ENCODE measurements at regions not wholly inside any gene's neighbourhood (a gene's known extent, or its start where the extent isn't known, plus 50 kb on each side); places are given as distances from the start of the nearest gene placed in this dataset.

DNA sequence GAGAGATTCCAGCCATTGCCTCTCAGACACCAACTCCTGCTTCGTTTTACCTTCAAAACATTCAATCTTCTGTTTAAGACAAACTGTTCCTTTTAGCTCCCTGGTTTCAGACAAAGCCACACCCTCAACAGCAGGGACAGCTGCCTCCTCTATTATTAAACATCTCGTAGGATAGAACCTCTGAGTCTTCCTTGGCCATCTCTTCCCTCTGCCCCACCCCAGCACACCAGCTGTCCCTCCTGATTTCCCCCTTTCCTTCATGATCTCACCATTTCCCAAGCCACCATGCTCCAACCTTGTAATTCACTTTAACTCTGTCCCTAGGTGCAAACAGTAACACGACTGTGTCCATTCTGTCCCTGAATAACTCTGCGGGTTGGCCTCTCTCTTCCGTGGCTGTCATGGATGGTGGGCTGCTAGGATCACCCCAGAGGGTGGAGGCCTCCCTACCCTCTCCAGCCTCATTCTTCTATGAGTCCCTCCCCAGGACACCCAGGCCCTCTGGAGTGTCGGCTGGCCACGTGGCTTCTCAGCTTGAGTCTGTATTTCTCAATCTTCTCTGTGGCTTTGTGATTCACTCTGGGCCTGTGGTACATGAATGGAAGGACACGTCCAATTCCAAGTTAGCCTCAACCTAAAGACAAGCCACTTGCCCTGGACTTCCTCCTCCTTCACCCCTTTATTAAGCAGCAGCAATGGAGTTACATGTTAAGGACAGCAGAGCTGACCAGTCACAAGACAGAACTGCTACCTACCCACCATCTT lies 349.9 kb downstream of the FBXW7 start:
- TF ChIP-seq, protein P1, sequence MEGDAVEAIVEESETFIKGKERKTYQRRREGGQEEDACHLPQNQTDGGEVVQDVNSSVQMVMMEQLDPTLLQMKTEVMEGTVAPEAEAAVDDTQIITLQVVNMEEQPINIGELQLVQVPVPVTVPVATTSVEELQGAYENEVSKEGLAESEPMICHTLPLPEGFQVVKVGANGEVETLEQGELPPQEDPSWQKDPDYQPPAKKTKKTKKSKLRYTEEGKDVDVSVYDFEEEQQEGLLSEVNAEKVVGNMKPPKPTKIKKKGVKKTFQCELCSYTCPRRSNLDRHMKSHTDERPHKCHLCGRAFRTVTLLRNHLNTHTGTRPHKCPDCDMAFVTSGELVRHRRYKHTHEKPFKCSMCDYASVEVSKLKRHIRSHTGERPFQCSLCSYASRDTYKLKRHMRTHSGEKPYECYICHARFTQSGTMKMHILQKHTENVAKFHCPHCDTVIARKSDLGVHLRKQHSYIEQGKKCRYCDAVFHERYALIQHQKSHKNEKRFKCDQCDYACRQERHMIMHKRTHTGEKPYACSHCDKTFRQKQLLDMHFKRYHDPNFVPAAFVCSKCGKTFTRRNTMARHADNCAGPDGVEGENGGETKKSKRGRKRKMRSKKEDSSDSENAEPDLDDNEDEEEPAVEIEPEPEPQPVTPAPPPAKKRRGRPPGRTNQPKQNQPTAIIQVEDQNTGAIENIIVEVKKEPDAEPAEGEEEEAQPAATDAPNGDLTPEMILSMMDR (IDR thresholded peaks at IDR 0.05; ENCODE audit: low read length): no peak
- no peak for TF ChIP-seq EZH2 (optimal IDR thresholded peaks at IDR 0.05; ENCODE audit: low read depth, low read length)
